ENCODE measurements at regions not wholly inside any gene's neighbourhood (a gene's known extent, or its start where the extent isn't known, plus 50 kb on each side); places are given as distances from the start of the nearest gene placed in this dataset.

GRCh38 chr6:119922814-119923213, 573.3 kb upstream of the MAN1A1 start:
- no peak for DNase-seq

GRCh38 chr6:119921491-119922010, 572.0 kb upstream of the MAN1A1 start:
- DNase-seq, result no peak

- no peak for DNase-seq
Observed at GRCh38 chr6:119917186-119917585, 567.6 kb upstream of the MAN1A1 start.

- no peak for DNase-seq
Observed at GRCh38 chr6:119915971-119916370, 566.4 kb upstream of the MAN1A1 start.

- DNase-seq, result no peak
Observed at GRCh38 chr6:119908157-119908556, 558.6 kb upstream of the MAN1A1 start.

- no peak for DNase-seq
Observed at GRCh38 chr6:119902681-119903080, 553.1 kb upstream of the MAN1A1 start.

- DNase-seq, result no peak
Observed at GRCh38 chr6:119896806-119897205, 547.2 kb upstream of the MAN1A1 start.

- DNase-seq, result no peak
Observed at GRCh38 chr6:119895626-119896025, 546.1 kb upstream of the MAN1A1 start.

- DNase-seq, result no peak
Observed at GRCh38 chr6:119894811-119895210, 545.2 kb upstream of the MAN1A1 start.

GRCh38 chr6:119891644-119892043, 542.1 kb upstream of the MAN1A1 start:
- DNase-seq, result no peak

GRCh38 chr6:119891206-119891605, 541.6 kb upstream of the MAN1A1 start:
- DNase-seq, result no peak

- no peak for DNase-seq
Observed at GRCh38 chr6:119890470-119890869, 540.9 kb upstream of the MAN1A1 start.

- no peak for DNase-seq
Observed at GRCh38 chr6:119887666-119888065, 538.1 kb upstream of the MAN1A1 start.

- no peak for DNase-seq
Observed at GRCh38 chr6:119881416-119881815, 531.9 kb upstream of the MAN1A1 start.

- no peak for DNase-seq
Observed at GRCh38 chr6:119880840-119881239, 531.3 kb upstream of the MAN1A1 start.

GRCh38 chr6:119879731-119880130, 530.2 kb upstream of the MAN1A1 start:
- no peak for DNase-seq

- no peak for DNase-seq
Observed at GRCh38 chr6:119874381-119874780, 524.8 kb upstream of the MAN1A1 start.

- DNase-seq, result no peak
Observed at GRCh38 chr6:119873107-119873506, 523.5 kb upstream of the MAN1A1 start.

GRCh38 chr6:119871520-119871919, 522.0 kb upstream of the MAN1A1 start:
- DNase-seq, result no peak

GRCh38 chr6:119865466-119866350, 516.1 kb upstream of the MAN1A1 start:
- DNase-seq, result no peak

GRCh38 chr6:119862719-119863118, 513.2 kb upstream of the MAN1A1 start:
- no peak for DNase-seq

GRCh38 chr6:119858901-119859300, 509.3 kb upstream of the MAN1A1 start:
- no peak for DNase-seq

- DNase-seq, result no peak
Observed at GRCh38 chr6:119856136-119856535, 506.6 kb upstream of the MAN1A1 start.

- DNase-seq, result no peak
Observed at GRCh38 chr6:119848696-119849095, 499.1 kb upstream of the MAN1A1 start.

GRCh38 chr6:119845161-119845560, 495.6 kb upstream of the MAN1A1 start:
- no peak for DNase-seq

All from Kasumi-1 (cell line).